ENCODE measurements at regions not wholly inside any gene's neighbourhood (a gene's known extent, or its start where the extent isn't known, plus 50 kb on each side); places are given as distances from the start of the nearest gene placed in this dataset.
A peak's percentile ranks its signal among the peaks of the same experiment; 100 is the strongest.

- H3K27ac ChIP-seq = no peak overlapping the region
- TF ChIP-seq, protein P1, sequence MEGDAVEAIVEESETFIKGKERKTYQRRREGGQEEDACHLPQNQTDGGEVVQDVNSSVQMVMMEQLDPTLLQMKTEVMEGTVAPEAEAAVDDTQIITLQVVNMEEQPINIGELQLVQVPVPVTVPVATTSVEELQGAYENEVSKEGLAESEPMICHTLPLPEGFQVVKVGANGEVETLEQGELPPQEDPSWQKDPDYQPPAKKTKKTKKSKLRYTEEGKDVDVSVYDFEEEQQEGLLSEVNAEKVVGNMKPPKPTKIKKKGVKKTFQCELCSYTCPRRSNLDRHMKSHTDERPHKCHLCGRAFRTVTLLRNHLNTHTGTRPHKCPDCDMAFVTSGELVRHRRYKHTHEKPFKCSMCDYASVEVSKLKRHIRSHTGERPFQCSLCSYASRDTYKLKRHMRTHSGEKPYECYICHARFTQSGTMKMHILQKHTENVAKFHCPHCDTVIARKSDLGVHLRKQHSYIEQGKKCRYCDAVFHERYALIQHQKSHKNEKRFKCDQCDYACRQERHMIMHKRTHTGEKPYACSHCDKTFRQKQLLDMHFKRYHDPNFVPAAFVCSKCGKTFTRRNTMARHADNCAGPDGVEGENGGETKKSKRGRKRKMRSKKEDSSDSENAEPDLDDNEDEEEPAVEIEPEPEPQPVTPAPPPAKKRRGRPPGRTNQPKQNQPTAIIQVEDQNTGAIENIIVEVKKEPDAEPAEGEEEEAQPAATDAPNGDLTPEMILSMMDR (IDR thresholded peaks at IDR 0.05) = no peak
- TF ChIP-seq ZFX (IDR thresholded peaks at IDR 0.05; ENCODE audit: borderline replicate concordance) = no peak
Measured at GRCh38 chr9:19965336-19965735, 176.5 kb upstream of the SLC24A2 start.

DNA sequence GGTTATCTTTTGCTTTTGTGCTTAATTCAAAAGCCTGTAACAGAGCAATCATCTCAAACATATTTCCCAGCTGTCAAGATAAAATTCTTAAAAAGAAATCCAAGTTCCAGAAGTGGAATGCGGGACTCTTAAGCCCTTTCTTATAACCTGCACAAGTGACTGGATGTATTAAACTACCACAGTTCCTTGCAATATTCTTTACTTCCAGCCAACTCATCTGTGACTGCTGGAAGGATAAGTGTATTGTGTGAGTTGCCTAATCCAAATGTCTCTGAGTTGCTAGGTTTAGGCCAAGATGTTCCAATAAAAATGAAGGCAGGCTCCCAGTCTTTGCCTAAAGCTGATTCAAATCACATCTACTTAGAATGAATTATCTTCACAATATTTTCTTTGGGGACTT, 159.2 kb upstream of the SLC24A2 start:
- TF ChIP-seq, protein P1 (IDR thresholded peaks at IDR 0.05) = no peak
- TF ChIP-seq ZFX (IDR thresholded peaks at IDR 0.05; ENCODE audit: borderline replicate concordance) = no peak
- H3K27ac ChIP-seq = no peak overlapping the region

DNA sequence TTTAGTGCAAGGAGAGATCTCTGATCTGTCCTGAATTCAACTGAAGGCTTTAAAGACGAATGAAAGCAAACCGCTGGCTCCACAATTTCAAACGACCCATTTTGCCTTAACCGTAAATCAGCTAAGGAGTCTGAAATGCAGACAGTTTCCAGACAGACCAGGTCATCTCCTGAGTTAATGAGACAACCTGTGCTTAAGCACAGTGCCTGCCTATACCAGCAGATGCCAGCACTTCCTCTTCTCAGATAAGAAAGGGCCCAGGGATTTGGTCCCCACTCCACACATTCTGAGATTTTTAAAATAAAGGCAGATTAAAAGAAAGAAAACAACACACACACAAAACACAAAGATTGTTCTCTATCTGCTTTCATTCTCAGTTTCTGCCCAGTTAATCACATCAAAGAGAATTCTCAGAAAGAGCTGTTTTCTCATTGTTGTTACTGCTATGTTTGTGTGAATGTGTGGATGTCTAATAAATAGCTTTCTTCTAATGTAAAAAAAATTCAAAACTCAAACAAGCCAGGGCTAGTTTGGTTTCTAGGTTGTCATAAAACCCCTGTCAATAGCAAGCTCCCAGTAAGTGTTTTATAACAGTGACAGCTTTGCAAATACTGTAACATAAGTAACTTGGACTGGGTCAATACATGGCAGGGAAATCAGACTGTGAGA, 157.7 kb upstream of the SLC24A2 start:
- H3K27ac ChIP-seq = no peak overlapping the region
- no peak for TF ChIP-seq ZFX (IDR thresholded peaks at IDR 0.05; ENCODE audit: borderline replicate concordance)
- TF ChIP-seq, protein P1 (IDR thresholded peaks at IDR 0.05) = peak; percentile 16; the same call in 1 of the 2 replicates

DNA sequence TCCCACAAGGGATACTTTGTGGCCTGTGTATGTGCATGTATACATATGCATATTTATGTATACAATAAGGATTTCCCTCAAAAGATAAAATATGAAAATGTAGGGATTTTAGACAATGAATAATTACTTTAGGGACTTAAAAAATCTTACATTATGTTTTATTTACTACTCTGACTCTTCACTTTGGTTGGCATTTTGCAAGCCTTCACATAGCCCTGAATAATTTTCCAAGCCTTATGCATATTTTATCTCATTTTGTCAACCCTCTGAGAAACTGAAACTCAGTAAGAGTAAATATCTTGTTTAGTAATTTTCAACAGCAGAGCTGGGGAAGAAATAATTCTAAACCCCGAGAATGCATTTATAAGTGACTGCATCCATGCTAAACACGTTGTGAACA, 153.0 kb upstream of the SLC24A2 start:
- H3K27ac ChIP-seq = no peak overlapping the region
- no peak for TF ChIP-seq ZFX (IDR thresholded peaks at IDR 0.05; ENCODE audit: borderline replicate concordance)
- TF ChIP-seq, protein P1 (IDR thresholded peaks at IDR 0.05) = no peak

DNA sequence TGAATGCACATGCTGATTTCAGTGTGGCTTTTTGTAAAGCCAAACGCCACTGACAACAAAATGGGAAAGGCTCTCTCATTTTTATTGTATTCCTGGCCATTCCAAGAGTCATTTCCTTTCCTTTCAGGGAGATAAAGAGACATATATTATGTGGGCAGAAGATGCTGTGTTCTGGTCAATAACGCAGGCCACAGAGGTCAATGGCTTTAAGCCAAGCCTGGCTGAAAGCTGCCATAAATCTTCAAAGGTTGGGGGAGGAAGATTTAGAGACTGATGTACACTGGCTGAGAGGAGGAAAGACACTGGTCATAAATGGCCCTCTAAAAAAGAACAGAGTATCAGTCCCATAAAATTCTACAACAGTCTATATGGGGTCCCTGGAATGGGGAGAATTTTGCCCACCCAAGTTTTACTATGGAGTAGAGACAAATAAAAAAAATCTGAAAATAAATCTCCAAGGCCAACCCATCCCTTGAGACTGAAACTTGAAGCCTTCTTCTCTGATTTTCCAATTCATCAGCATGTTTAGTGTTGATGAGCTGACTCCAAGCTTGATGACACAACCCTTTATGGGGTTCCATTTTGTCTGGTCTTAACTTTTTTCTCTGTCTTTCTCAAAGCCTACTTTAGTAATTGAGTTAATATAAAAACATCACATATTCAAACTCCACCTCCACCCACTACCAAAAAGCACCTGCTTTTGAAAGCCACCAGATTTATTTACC, 152.1 kb upstream of the SLC24A2 start:
- H3K27ac ChIP-seq = no peak overlapping the region
- TF ChIP-seq ZFX (IDR thresholded peaks at IDR 0.05; ENCODE audit: borderline replicate concordance) = no peak
- TF ChIP-seq, protein P1 (IDR thresholded peaks at IDR 0.05) = no peak

DNA sequence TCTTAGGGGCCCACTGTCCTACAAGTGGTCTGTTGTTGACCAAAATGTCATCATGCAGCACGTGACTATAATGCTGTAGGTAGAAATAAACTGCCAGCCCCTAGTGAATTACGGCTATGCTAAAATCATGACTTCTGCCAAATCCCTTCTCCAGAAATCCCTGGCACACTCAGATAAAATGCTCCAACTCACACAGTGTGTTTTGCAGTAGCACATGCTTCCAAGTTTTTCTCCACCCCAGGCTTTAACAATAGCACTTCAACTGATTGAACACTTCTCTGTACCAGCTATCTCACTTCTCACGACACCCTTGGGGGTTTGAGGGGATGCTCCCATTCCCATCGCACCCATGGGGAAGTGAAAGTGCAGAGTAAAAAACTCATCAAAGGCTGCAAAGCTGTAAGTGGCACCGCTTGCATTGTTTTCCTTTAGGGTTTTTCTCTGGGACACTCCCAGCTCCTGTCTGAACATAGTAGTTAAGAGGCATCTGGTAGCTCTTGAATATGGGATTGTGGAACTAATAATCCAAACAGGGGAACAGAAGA, 151.0 kb upstream of the SLC24A2 start:
- no peak for TF ChIP-seq ZFX (IDR thresholded peaks at IDR 0.05; ENCODE audit: borderline replicate concordance)
- TF ChIP-seq, protein P1 (IDR thresholded peaks at IDR 0.05) = no peak
- no peak overlapping the region for H3K27ac ChIP-seq

Data from 22Rv1 (cell line).